Esophagus squamous epithelium (tissue), 5 donors: ENCODE measurements at regions not wholly inside any gene's neighbourhood (a gene's known extent, or its start where the extent isn't known, plus 50 kb on each side); places are given as distances from the start of the nearest gene placed in this dataset.

Source experiments
- DNase-seq: peaks from one replicate; lab custom pipeline; 2025; lab: John Stamatoyannopoulos, UW
- H3K27ac ChIP-seq, 4 donors: fragments of 200-600 bp; sonication (generic); one replicate each; pipeline ENCODE4 v1.5.1; 2016 to 2019; ENCODE audit warnings: mild to moderate bottlenecking in 1 of 4
- H3K27me3 ChIP-seq, 4 donors: fragments of 200-600 bp; sonication (generic); 1 replicate in 3 of 4; 2 replicates in 1 of 4; pipeline versions ENCODE4 v1.5.1 to v1.6.0; 2017 to 2021; ENCODE audit warnings: antibody characterized with exemption in 1 of 4
- H3K36me3 ChIP-seq, 3 donors: fragments of 200-600 bp; sonication (generic); one replicate each; pipeline ENCODE4 v1.5.1; 2016 to 2019
- H3K4me1 ChIP-seq, 3 donors: fragments of 200-600 bp; sonication (generic); one replicate each; pipeline ENCODE4 v1.5.1; 2017 to 2019
- H3K4me3 ChIP-seq, 4 donors: fragments of 200-600 bp; sonication (generic); 1 replicate in 3 of 4; 2 replicates in 1 of 4; pipeline ENCODE4 v1.5.1; 2016 to 2019; ENCODE audit warnings: mild to moderate bottlenecking in 2 of 4, moderate library complexity in 1 of 4
- H3K9me3 ChIP-seq, 3 donors: fragments of 200-600 bp; sonication (generic); one replicate each; pipeline ENCODE4 v1.5.1; 2016 to 2019
- POLR2A ChIP-seq, 4 donors: fragments of 450-650 bp; IDR thresholded peaks; one replicate each; pipeline ENCODE4 v1.6.1; 2017; ENCODE audit warnings: antibody characterized with exemption in 4 of 4, mild to moderate bottlenecking in 4 of 4, moderate library complexity in 3 of 4
- WGBS, 2 donors: methylation state at CpG; one replicate each; pipeline ENCODE4 v1.1.5; 2018; 5-methylcytosine and 5-hydroxymethylcytosine counted together
- intact Hi-C: fragments of 100-400 bp; cut with DNase I; formaldehyde crosslinking; loops from one replicate; pipeline ENCODE4 v1.15.0; 2022
- TF ChIP-seq, protein P1 (sequence below), 6 experiments: fragments of 450-650 bp in 4 of 6; fragments of 200-600 bp in 2 of 6; sonication (generic) in 2 of 6; IDR thresholded peaks; one replicate each; pipeline ENCODE4 v1.5.1; 2016 to 2019; ENCODE audit warnings: antibody characterized with exemption in 6 of 6, mild to moderate bottlenecking in 4 of 6, moderate library complexity in 4 of 6
- donor health status: DM: yes; HTN: yes; CAD: no.

GRCh38 chr2:157056200-157056676 lies 201.3 kb upstream of the GALNT5 start:
- H3K4me3 ChIP-seq, result no peak overlapping the region
- no peak for TF ChIP-seq POLR2A (IDR thresholded peaks at IDR 0.05)
- TF ChIP-seq, protein P1, sequence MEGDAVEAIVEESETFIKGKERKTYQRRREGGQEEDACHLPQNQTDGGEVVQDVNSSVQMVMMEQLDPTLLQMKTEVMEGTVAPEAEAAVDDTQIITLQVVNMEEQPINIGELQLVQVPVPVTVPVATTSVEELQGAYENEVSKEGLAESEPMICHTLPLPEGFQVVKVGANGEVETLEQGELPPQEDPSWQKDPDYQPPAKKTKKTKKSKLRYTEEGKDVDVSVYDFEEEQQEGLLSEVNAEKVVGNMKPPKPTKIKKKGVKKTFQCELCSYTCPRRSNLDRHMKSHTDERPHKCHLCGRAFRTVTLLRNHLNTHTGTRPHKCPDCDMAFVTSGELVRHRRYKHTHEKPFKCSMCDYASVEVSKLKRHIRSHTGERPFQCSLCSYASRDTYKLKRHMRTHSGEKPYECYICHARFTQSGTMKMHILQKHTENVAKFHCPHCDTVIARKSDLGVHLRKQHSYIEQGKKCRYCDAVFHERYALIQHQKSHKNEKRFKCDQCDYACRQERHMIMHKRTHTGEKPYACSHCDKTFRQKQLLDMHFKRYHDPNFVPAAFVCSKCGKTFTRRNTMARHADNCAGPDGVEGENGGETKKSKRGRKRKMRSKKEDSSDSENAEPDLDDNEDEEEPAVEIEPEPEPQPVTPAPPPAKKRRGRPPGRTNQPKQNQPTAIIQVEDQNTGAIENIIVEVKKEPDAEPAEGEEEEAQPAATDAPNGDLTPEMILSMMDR (IDR thresholded peaks at IDR 0.05), result no peak
- no peaks in the 10 kb centered on the region for H3K36me3 ChIP-seq
- no peaks in the 10 kb centered on the region for H3K9me3 ChIP-seq
- intact Hi-C loops, result no loop called here
- no peak overlapping the region for H3K27ac ChIP-seq
- WGBS, 2 donors, result 0 to 4% methylated on average over 1 of the region's 1 CpG
- H3K27me3 ChIP-seq, result no peaks in the 10 kb centered on the region
- DNase-seq, result no peak
- no peaks in the 10 kb centered on the region for H3K4me1 ChIP-seq

DNA sequence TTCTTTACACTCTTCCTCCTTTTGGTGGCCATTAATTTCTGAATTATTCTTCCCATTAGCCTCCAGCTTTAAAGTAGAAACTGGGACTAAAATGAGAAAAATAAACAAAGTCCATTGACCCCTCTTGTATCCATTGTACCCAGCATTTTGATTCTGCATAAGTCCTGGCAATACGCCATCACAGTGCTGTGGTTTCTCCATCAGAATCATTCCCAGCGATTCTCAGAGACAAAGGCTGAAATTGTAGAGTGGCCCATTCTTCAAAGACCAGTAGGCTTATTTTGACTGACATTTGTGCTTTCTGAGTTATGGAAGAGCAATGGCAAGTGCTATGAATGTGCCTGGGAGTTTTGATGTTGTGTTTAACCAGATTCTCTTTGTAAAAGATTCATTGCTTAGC lies 199.3 kb upstream of the GALNT5 start:
- no peak overlapping the region for H3K4me3 ChIP-seq
- no peaks in the 10 kb centered on the region for H3K27me3 ChIP-seq
- WGBS, 2 donors, result 67 to 100% methylated on average over 2 of the region's 2 CpGs
- intact Hi-C loops, result no loop called here
- H3K4me1 ChIP-seq, result no peaks in the 10 kb centered on the region
- H3K9me3 ChIP-seq, result no peaks in the 10 kb centered on the region
- H3K27ac ChIP-seq, result no peak overlapping the region
- TF ChIP-seq, protein P1 (IDR thresholded peaks at IDR 0.05), result no peak
- TF ChIP-seq POLR2A (IDR thresholded peaks at IDR 0.05), result no peak
- DNase-seq, result no peak
- H3K36me3 ChIP-seq, result no peaks in the 10 kb centered on the region

- Histone ChIP-seq H3K4me3 (no peak overlapping the region), H3K27me3 (no peaks in the 10 kb centered on the region), H3K4me1 (no peaks in the 10 kb centered on the region), H3K9me3 (no peaks in the 10 kb centered on the region), H3K36me3 (no peaks in the 10 kb centered on the region), H3K27ac (no peak overlapping the region)
- WGBS, 2 donors, result 85% methylated on average over 2 of the region's 2 CpGs
- DNase-seq, result no peak
- TF ChIP-seq, protein P1 (IDR thresholded peaks at IDR 0.05), result no peak
- no peak for TF ChIP-seq POLR2A (IDR thresholded peaks at IDR 0.05)
- intact Hi-C loops, result no loop called here
Observed at GRCh38 chr2:157059036-157059435, 198.5 kb upstream of the GALNT5 start.

- H3K27me3 ChIP-seq, result no peaks in the 10 kb centered on the region
- no peak overlapping the region for H3K27ac ChIP-seq
- H3K36me3 ChIP-seq, result no peaks in the 10 kb centered on the region
- no peaks in the 10 kb centered on the region for H3K9me3 ChIP-seq
- TF ChIP-seq POLR2A (IDR thresholded peaks at IDR 0.05), result no peak
- TF ChIP-seq, protein P1 (IDR thresholded peaks at IDR 0.05), result no peak
- intact Hi-C loops, result no loop called here
- no peaks in the 10 kb centered on the region for H3K4me1 ChIP-seq
- 52 to 60% methylated on average over 2 of the region's 2 CpGs for WGBS, 2 donors
- no peak for DNase-seq
- H3K4me3 ChIP-seq, result no peak overlapping the region
Observed at GRCh38 chr2:157061799-157062198, 195.7 kb upstream of the GALNT5 start.

GRCh38 chr2:157067562-157067961 lies 189.9 kb upstream of the GALNT5 start:
- DNase-seq, result no peak
- Histone ChIP-seq H3K4me3 (no peak overlapping the region), H3K36me3 (no peaks in the 10 kb centered on the region), H3K27ac (no peak overlapping the region), H3K9me3 (no peaks in the 10 kb centered on the region), H3K27me3 (no peaks in the 10 kb centered on the region), H3K4me1 (no peaks in the 10 kb centered on the region)
- intact Hi-C loops, result no loop called here
- WGBS, 2 donors, result 38 to 42% methylated on average over 2 of the region's 2 CpGs
- TF ChIP-seq POLR2A (IDR thresholded peaks at IDR 0.05), result no peak
- TF ChIP-seq, protein P1 (IDR thresholded peaks at IDR 0.05), result no peak
